Rectal smooth muscle tissue (tissue), 1 donor: ENCODE measurements at regions not wholly inside any gene's neighbourhood (a gene's known extent, or its start where the extent isn't known, plus 50 kb on each side); places are given as distances from the start of the nearest gene placed in this dataset.
"Not testable (repeated sequence)": the region's sequence is repeated elsewhere in the genome, so short reads cannot be mapped to it uniquely, and the experiment has no call there.

ENCODE experiments used
- H3K27ac ChIP-seq: one replicate; pipeline ENCODE4 v1.7.0; 2013; ENCODE audit warnings: low read depth, low read length, inconsistent platforms
- H3K27me3 ChIP-seq: one replicate; pipeline ENCODE4 v1.7.0; 2013; ENCODE audit warnings: low read length; ENCODE audit not compliant: control insufficient read depth, insufficient read depth
- H3K36me3 ChIP-seq: one replicate; pipeline ENCODE4 v1.7.0; 2013; ENCODE audit warnings: low read length; ENCODE audit not compliant: control insufficient read depth, insufficient read depth
- H3K4me1 ChIP-seq: one replicate; pipeline ENCODE4 v1.7.0; 2013; ENCODE audit warnings: low read length; ENCODE audit not compliant: control insufficient read depth, insufficient read depth
- H3K4me3 ChIP-seq: one replicate; pipeline ENCODE4 v1.7.0; 2013; ENCODE audit warnings: low read length
- H3K9ac ChIP-seq: one replicate; pipeline ENCODE4 v1.7.0; 2013; ENCODE audit warnings: low read length

GRCh38 chr14:106026026-106026425 lies 499.6 kb downstream of the TMEM121 start:
- Histone ChIP-seq H3K4me1 (no peaks in the 10 kb centered on the region), H3K27me3 (no peaks in the 10 kb centered on the region), H3K9ac (no peak overlapping the region), H3K36me3 (no peaks in the 10 kb centered on the region), H3K4me3 (no peak overlapping the region), H3K27ac (no peak overlapping the region)

GRCh38 chr14:106027759-106028158 lies 501.4 kb downstream of the TMEM121 start:
- not testable (repeated sequence) for H3K27me3 ChIP-seq, H3K36me3 ChIP-seq, H3K4me3 ChIP-seq, H3K4me1 ChIP-seq, H3K9ac ChIP-seq, H3K27ac ChIP-seq

- no peak overlapping the region for H3K4me3 ChIP-seq
- no peak overlapping the region for H3K9ac ChIP-seq
- no peak overlapping the region for H3K27ac ChIP-seq
- no peaks in the 10 kb centered on the region for H3K4me1 ChIP-seq
- no peaks in the 10 kb centered on the region for H3K36me3 ChIP-seq
- H3K27me3 ChIP-seq: no peaks in the 10 kb centered on the region
Measured at GRCh38 chr14:106029959-106030358, 503.6 kb downstream of the TMEM121 start.

- no peak overlapping the region for H3K27ac ChIP-seq
- no peak overlapping the region for H3K9ac ChIP-seq
- no peaks in the 10 kb centered on the region for H3K4me1 ChIP-seq
- H3K36me3 ChIP-seq: no peaks in the 10 kb centered on the region
- H3K27me3 ChIP-seq: no peaks in the 10 kb centered on the region
- no peak overlapping the region for H3K4me3 ChIP-seq
Measured at GRCh38 chr14:106037380-106037779, 511.0 kb downstream of the TMEM121 start.

- Histone ChIP-seq H3K9ac (no peak overlapping the region), H3K4me1 (no peaks in the 10 kb centered on the region), H3K27me3 (no peaks in the 10 kb centered on the region), H3K27ac (no peak overlapping the region), H3K4me3 (no peak overlapping the region), H3K36me3 (no peaks in the 10 kb centered on the region)
Measured at GRCh38 chr14:106038263-106038662, 511.9 kb downstream of the TMEM121 start.

GRCh38 chr14:106039400-106039799 lies 513.0 kb downstream of the TMEM121 start:
- H3K27ac ChIP-seq: no peak overlapping the region
- no peaks in the 10 kb centered on the region for H3K36me3 ChIP-seq
- H3K4me3 ChIP-seq: no peak overlapping the region
- H3K9ac ChIP-seq: no peak overlapping the region
- H3K27me3 ChIP-seq: no peaks in the 10 kb centered on the region
- H3K4me1 ChIP-seq: no peaks in the 10 kb centered on the region

GRCh38 chr14:106044515-106044914 lies 518.1 kb downstream of the TMEM121 start:
- no peak overlapping the region for H3K27ac ChIP-seq
- no peak overlapping the region for H3K9ac ChIP-seq
- H3K36me3 ChIP-seq: no peaks in the 10 kb centered on the region
- H3K27me3 ChIP-seq: no peaks in the 10 kb centered on the region
- no peak overlapping the region for H3K4me3 ChIP-seq
- H3K4me1 ChIP-seq: no peaks in the 10 kb centered on the region

GRCh38 chr14:106044949-106045596 lies 518.7 kb downstream of the TMEM121 start:
- Histone ChIP-seq H3K4me1 (no peaks in the 10 kb centered on the region), H3K27me3 (no peaks in the 10 kb centered on the region), H3K4me3 (no peak overlapping the region), H3K36me3 (no peaks in the 10 kb centered on the region), H3K27ac (no peak overlapping the region), H3K9ac (no peak overlapping the region)

GRCh38 chr14:106051796-106052195 lies 525.4 kb downstream of the TMEM121 start:
- Histone ChIP-seq H3K27ac (no peak overlapping the region), H3K4me1 (no peaks in the 10 kb centered on the region), H3K27me3 (no peaks in the 10 kb centered on the region), H3K9ac (no peak overlapping the region), H3K4me3 (no peak overlapping the region), H3K36me3 (no peaks in the 10 kb centered on the region)

- Histone ChIP-seq H3K27ac (no peak overlapping the region), H3K27me3 (no peaks in the 10 kb centered on the region)
Measured at GRCh38 chr14:106055289-106055688, 528.9 kb downstream of the TMEM121 start.

GRCh38 chr14:106058342-106058741 lies 532.0 kb downstream of the TMEM121 start:
- H3K27ac ChIP-seq: no peak overlapping the region
- no peaks in the 10 kb centered on the region for H3K36me3 ChIP-seq
- H3K27me3 ChIP-seq: no peaks in the 10 kb centered on the region
- no peaks in the 10 kb centered on the region for H3K4me1 ChIP-seq
- H3K9ac ChIP-seq: no peak overlapping the region
- H3K4me3 ChIP-seq: no peak overlapping the region

More at GRCh38 chr14:106055289-106055688, 528.9 kb downstream of the TMEM121 start:
- H3K4me1 ChIP-seq: no peaks in the 10 kb centered on the region
- no peaks in the 10 kb centered on the region for H3K36me3 ChIP-seq
- H3K4me3 ChIP-seq: no peak overlapping the region
- H3K9ac ChIP-seq: no peak overlapping the region

GRCh38 chr14:106060276-106060975 lies 534.0 kb downstream of the TMEM121 start:
- Histone ChIP-seq H3K27ac (no peak overlapping the region), H3K36me3 (no peaks in the 10 kb centered on the region), H3K27me3 (no peaks in the 10 kb centered on the region), H3K9ac (no peak overlapping the region), H3K4me3 (no peak overlapping the region), H3K4me1 (no peaks in the 10 kb centered on the region)
